KOPT-K1 (cell line): ENCODE measurements at regions not wholly inside any gene's neighbourhood (a gene's known extent, or its start where the extent isn't known, plus 50 kb on each side); places are given as distances from the start of the nearest gene placed in this dataset.

Source experiments
- H3K27ac ChIP-seq: fragments of 200-600 bp; sonication (generic); 2 replicates; pipeline ENCODE4 v1.5.1; 2016; ENCODE audit warnings: antibody characterized with exemption, mild to moderate bottlenecking, low read depth, low read length; ENCODE audit not compliant: poor library complexity, severe bottlenecking
- H3K36me3 ChIP-seq: fragments of 200-600 bp; sonication (generic); 2 replicates; pipeline ENCODE4 v1.5.1; 2017; ENCODE audit warnings: antibody characterized with exemption, mild to moderate bottlenecking, low read length, moderate library complexity; ENCODE audit not compliant: insufficient read depth
- H3K9me3 ChIP-seq: fragments of 200-600 bp; sonication (generic); 2 replicates; pipeline ENCODE4 v1.5.1; 2017; ENCODE audit warnings: antibody characterized with exemption, low read length, mild to moderate bottlenecking; ENCODE audit not compliant: insufficient read depth, poor library complexity, severe bottlenecking

- no peak overlapping the region for H3K27ac ChIP-seq
- no peaks in the 10 kb centered on the region for H3K9me3 ChIP-seq
- peaks cover 30% of the 10 kb centered on the region for H3K36me3 ChIP-seq
Measured at GRCh38 chr12:27382924-27383323, 50.3 kb downstream of the BMAL2 start.

- H3K27ac ChIP-seq = no peak overlapping the region
- peaks cover 36% of the 10 kb centered on the region for H3K36me3 ChIP-seq
Measured at GRCh38 chr12:27383429-27384260, 51.0 kb downstream of the BMAL2 start.

GRCh38 chr12:27384261-27384590 is 51.6 kb downstream of the BMAL2 start:
- H3K36me3 ChIP-seq = peaks cover 40% of the 10 kb centered on the region
- no peaks in the 10 kb centered on the region for H3K9me3 ChIP-seq
- H3K27ac ChIP-seq = no peak overlapping the region

More at GRCh38 chr12:27383429-27384260, 51.0 kb downstream of the BMAL2 start:
- no peaks in the 10 kb centered on the region for H3K9me3 ChIP-seq

- Histone ChIP-seq H3K9me3 (no peaks in the 10 kb centered on the region), H3K27ac (no peak overlapping the region), H3K36me3 (peaks cover 44% of the 10 kb centered on the region)
Measured at GRCh38 chr12:27385766-27386564, 53.3 kb downstream of the BMAL2 start.

- peaks cover 52% of the 10 kb centered on the region for H3K36me3 ChIP-seq
- no peaks in the 10 kb centered on the region for H3K9me3 ChIP-seq
- H3K27ac ChIP-seq = no peak overlapping the region
Measured at GRCh38 chr12:27387473-27387872, 54.8 kb downstream of the BMAL2 start.

GRCh38 chr12:27388650-27389049 is 56.0 kb downstream of the BMAL2 start:
- Histone ChIP-seq H3K27ac (no peak overlapping the region), H3K36me3 (peaks cover 57% of the 10 kb centered on the region), H3K9me3 (no peaks in the 10 kb centered on the region)

GRCh38 chr12:27394676-27395075 is 51.9 kb upstream of the SMCO2 start:
- Histone ChIP-seq H3K27ac (no peak overlapping the region), H3K9me3 (no peaks in the 10 kb centered on the region), H3K36me3 (peaks cover 41% of the 10 kb centered on the region)

GRCh38 chr12:27396216-27396815 is 50.2 kb upstream of the SMCO2 start:
- H3K9me3 ChIP-seq = no peaks in the 10 kb centered on the region
- H3K36me3 ChIP-seq = peaks cover 39% of the 10 kb centered on the region; the same call in 1 of the 2 replicates
- H3K27ac ChIP-seq = no peak overlapping the region
